ENCODE measurements at regions not wholly inside any gene's neighbourhood (a gene's known extent, or its start where the extent isn't known, plus 50 kb on each side); places are given as distances from the start of the nearest gene placed in this dataset.

DNA sequence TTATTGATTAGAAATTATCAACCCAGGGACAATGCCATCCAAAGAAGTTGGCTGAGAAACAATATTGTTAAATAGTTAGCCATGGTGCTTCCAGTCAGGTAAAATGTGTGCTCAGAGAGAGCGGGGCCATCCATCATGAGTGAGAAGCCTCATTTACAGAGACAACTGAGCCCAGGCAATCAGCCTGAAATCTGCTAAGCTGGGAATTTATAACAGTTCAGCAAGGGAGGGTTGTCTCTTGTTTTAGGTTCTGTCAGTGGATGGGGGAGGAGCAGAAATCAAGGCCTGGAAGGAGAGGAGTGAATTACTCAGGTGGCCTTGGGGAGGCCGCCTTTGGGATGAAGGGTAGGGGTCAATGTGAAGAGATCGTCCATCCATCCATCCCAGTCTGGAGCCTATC, 102.5 kb upstream of the ST8SIA3 start:
- TF ChIP-seq POLR2AphosphoS5 (IDR thresholded peaks at IDR 0.05; ENCODE audit: low read depth) (no peak), SPI1 (IDR thresholded peaks at IDR 0.05; ENCODE audit: borderline replicate concordance, low read depth) (no peak), GABPA (IDR thresholded peaks at IDR 0.05; ENCODE audit: low read depth) (no peak)
- TF ChIP-seq, protein P1, sequence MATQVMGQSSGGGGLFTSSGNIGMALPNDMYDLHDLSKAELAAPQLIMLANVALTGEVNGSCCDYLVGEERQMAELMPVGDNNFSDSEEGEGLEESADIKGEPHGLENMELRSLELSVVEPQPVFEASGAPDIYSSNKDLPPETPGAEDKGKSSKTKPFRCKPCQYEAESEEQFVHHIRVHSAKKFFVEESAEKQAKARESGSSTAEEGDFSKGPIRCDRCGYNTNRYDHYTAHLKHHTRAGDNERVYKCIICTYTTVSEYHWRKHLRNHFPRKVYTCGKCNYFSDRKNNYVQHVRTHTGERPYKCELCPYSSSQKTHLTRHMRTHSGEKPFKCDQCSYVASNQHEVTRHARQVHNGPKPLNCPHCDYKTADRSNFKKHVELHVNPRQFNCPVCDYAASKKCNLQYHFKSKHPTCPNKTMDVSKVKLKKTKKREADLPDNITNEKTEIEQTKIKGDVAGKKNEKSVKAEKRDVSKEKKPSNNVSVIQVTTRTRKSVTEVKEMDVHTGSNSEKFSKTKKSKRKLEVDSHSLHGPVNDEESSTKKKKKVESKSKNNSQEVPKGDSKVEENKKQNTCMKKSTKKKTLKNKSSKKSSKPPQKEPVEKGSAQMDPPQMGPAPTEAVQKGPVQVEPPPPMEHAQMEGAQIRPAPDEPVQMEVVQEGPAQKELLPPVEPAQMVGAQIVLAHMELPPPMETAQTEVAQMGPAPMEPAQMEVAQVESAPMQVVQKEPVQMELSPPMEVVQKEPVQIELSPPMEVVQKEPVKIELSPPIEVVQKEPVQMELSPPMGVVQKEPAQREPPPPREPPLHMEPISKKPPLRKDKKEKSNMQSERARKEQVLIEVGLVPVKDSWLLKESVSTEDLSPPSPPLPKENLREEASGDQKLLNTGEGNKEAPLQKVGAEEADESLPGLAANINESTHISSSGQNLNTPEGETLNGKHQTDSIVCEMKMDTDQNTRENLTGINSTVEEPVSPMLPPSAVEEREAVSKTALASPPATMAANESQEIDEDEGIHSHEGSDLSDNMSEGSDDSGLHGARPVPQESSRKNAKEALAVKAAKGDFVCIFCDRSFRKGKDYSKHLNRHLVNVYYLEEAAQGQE (IDR thresholded peaks at IDR 0.05; ENCODE audit: insufficient replicate concordance, low read depth), result no peak
- TF ChIP-seq, protein P2, sequence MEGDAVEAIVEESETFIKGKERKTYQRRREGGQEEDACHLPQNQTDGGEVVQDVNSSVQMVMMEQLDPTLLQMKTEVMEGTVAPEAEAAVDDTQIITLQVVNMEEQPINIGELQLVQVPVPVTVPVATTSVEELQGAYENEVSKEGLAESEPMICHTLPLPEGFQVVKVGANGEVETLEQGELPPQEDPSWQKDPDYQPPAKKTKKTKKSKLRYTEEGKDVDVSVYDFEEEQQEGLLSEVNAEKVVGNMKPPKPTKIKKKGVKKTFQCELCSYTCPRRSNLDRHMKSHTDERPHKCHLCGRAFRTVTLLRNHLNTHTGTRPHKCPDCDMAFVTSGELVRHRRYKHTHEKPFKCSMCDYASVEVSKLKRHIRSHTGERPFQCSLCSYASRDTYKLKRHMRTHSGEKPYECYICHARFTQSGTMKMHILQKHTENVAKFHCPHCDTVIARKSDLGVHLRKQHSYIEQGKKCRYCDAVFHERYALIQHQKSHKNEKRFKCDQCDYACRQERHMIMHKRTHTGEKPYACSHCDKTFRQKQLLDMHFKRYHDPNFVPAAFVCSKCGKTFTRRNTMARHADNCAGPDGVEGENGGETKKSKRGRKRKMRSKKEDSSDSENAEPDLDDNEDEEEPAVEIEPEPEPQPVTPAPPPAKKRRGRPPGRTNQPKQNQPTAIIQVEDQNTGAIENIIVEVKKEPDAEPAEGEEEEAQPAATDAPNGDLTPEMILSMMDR (IDR thresholded peaks at IDR 0.05; ENCODE audit: insufficient read depth, low read length), result no peak

DNA sequence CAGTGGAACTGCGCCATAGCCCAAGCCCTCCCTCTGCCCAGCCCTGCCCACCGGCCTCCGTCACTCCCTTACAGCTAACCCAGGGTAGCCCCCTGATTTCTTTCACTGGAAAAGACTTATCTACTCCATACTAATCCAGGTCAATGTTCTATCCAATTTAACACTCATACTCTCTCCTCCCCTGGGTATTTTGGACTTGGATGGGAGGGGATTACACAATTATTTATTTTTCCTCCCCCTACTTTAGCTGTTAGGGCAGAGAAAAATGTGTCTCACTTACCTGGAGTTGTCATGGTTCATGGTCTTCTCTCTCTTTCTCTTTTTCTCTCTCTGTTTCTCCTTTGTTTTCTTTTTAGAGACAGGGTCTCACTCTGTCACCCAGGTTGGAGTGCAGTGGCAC, 100.6 kb upstream of the ST8SIA3 start:
- no peak for DNase-seq (ENCODE audit: low read depth in 1 of 2, low spot score in 1 of 2)
- TF ChIP-seq, protein P2 (IDR thresholded peaks at IDR 0.05; ENCODE audit: insufficient read depth, low read length), result no peak
- TF ChIP-seq GABPA (IDR thresholded peaks at IDR 0.05; ENCODE audit: low read depth) (no peak), POLR2AphosphoS5 (IDR thresholded peaks at IDR 0.05; ENCODE audit: low read depth) (no peak), SPI1 (IDR thresholded peaks at IDR 0.05; ENCODE audit: borderline replicate concordance, low read depth) (no peak)
- no peak overlapping the region for H3K27ac ChIP-seq (replicated peaks)
- no peaks in the 10 kb centered on the region for H3K27me3 ChIP-seq (ENCODE audit: insufficient read depth, poor library complexity, severe bottlenecking)
- H3K4me3 ChIP-seq (replicated peaks; ENCODE audit: insufficient read depth, low read length), result no peak overlapping the region

More for the DNA sequence above, 102.5 kb upstream of the ST8SIA3 start:
- DNase-seq (ENCODE audit: low read depth in 1 of 2, low spot score in 1 of 2), result no peak
- H3K27me3 ChIP-seq (ENCODE audit: insufficient read depth, poor library complexity, severe bottlenecking), result no peaks in the 10 kb centered on the region
- no peak overlapping the region for H3K27ac ChIP-seq (replicated peaks)
- no peak overlapping the region for H3K4me3 ChIP-seq (replicated peaks; ENCODE audit: insufficient read depth, low read length)

DNA sequence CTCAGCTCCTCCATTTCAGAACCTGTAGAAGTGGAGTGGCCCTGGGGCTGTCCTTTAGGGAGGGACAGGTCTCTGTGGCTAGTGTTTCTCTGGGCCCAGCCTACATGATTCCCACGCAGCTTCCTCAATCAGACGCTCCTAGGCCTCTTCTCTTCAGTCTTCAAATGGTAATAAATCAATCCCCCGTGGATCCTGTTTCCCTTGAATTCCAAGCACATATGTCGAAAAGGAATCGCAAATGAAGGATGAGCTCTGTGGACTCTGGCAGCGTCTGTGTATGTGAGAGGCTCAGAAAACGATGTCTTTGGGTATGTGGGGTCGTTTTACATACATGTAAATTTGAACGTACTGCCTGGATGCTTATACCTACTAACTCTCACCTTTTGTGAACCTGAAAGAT, 98.5 kb upstream of the ST8SIA3 start:
- no peak for DNase-seq (ENCODE audit: low read depth in 1 of 2, low spot score in 1 of 2)

DNA sequence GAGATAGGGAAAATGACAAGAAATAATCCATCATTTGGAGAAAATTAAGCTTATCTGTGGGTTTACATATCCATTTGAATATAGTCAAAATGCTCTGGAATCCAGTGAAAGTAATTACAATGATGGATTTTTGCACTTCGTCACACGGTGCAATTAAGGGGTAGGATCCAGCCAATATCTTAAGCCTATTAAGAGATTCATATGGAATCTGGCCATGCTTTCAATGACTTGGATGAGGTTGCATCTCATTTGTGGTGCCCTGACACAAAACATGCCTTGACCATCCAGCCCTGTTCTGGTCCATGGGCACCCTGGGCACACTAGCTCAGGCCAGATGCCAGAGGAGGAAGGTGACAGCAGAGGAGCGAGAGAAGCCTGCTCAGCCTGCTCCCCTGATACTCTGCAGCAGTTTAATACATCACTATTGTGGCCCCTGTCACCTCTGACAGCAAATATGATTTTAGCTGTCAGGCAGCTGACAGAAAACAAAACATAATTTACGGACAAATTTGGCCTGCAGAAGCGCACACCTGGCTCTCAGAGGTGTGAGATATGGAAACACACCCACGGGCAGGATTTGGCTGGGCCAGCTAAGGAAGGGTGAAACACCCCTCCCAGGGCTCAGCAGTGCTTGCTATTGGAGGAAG, 94.1 kb upstream of the ST8SIA3 start:
- no peak overlapping the region for H3K27ac ChIP-seq (replicated peaks)
- H3K27me3 ChIP-seq (ENCODE audit: insufficient read depth, poor library complexity, severe bottlenecking), result no peaks in the 10 kb centered on the region
- no peak for DNase-seq (ENCODE audit: low read depth in 1 of 2, low spot score in 1 of 2)
- no peak overlapping the region for H3K4me3 ChIP-seq (replicated peaks; ENCODE audit: insufficient read depth, low read length)
- TF ChIP-seq, protein P1 (IDR thresholded peaks at IDR 0.05; ENCODE audit: insufficient replicate concordance, low read depth), result no peak
- TF ChIP-seq POLR2AphosphoS5 (IDR thresholded peaks at IDR 0.05; ENCODE audit: low read depth) (no peak), GABPA (IDR thresholded peaks at IDR 0.05; ENCODE audit: low read depth) (no peak), SPI1 (IDR thresholded peaks at IDR 0.05; ENCODE audit: borderline replicate concordance, low read depth) (no peak)
- TF ChIP-seq, protein P2 (IDR thresholded peaks at IDR 0.05; ENCODE audit: insufficient read depth, low read length), result no peak

More for the DNA sequence above, 98.5 kb upstream of the ST8SIA3 start:
- H3K27me3 ChIP-seq (ENCODE audit: insufficient read depth, poor library complexity, severe bottlenecking), result no peaks in the 10 kb centered on the region
- TF ChIP-seq, protein P1 (IDR thresholded peaks at IDR 0.05; ENCODE audit: insufficient replicate concordance, low read depth), result no peak
- no peak overlapping the region for H3K4me3 ChIP-seq (replicated peaks; ENCODE audit: insufficient read depth, low read length)
- no peak overlapping the region for H3K27ac ChIP-seq (replicated peaks)

All from HL-60 (cell line).